ENCODE measurements at regions not wholly inside any gene's neighbourhood (a gene's known extent, or its start where the extent isn't known, plus 50 kb on each side); places are given as distances from the start of the nearest gene placed in this dataset.
"Not testable (repeated sequence)": the region's sequence is repeated elsewhere in the genome, so short reads cannot be mapped to it uniquely, and the experiment has no call there.

DNA sequence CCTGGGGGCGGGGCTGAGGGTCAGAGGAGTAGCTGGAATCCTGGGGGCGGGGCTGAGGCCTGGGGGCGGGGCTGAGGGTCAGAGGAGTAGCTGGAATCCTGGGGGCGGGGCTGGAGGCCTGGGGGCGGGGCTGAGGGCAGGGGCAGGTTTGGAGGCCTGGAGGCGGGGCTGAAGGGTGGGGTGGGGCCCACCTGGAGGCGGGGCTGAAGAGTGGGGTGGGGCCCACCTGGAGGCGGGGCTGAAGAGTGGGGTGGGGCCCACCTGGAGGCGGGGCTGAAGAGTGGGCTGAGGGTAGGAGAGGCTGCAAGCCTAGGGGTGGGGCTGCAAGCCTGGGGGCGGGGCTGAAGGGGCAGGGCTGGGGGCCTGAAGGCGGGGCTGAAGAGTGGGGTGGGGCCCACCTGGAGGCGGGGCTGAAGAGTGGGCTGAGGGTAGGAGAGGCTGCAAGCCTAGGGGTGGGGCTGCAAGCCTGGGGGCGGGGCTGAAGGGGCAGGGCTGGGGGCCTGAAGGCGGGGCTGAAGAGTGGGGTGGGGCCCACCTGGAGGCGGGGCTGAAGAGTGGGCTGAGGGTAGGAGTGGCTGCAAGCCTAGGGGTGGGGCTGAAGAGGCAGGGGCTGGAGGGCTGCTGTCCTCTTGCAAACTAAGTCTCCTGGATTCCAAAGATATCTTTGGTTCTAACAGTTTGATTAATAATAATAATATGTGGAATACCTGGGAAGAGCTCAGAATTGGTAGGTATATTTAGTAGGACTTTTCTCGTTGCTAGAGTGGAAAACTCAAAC, 1329.7 kb downstream of the BRD1 start:
- not testable (repeated sequence) for DNase-seq

DNA sequence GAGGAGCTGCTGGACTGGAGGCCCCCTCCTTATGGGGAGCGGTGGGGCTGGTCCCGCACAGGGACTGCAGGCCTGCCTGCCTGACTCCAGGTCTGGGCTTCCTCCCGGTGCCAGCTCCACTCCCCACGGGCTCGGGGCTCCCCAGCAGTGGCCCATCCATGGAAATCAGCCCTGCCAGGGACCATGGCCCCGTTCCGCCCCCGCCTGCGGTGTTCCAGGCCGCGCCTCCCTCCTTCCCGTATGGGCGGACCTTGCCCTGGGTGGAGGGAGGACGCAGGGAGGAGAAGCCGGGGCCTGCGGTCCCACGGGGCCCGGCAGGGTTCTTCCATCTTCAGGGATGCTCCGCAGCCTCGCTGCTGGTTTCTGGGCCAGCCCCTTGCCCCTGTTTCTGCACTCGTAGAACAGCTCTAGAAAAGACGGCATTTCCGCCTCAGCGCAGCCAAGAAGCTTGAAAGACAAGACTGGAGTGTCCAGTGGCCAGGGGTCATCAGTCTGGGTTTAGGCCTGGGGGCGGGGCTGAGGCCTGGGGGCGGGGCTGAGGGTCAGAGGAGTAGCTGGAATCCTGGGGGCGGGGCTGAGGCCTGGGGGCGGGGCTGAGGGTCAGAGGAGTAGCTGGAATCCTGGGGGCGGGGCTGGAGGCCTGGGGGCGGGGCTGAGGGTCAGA, 1330.6 kb downstream of the BRD1 start:
- DNase-seq, result no peak

DNA sequence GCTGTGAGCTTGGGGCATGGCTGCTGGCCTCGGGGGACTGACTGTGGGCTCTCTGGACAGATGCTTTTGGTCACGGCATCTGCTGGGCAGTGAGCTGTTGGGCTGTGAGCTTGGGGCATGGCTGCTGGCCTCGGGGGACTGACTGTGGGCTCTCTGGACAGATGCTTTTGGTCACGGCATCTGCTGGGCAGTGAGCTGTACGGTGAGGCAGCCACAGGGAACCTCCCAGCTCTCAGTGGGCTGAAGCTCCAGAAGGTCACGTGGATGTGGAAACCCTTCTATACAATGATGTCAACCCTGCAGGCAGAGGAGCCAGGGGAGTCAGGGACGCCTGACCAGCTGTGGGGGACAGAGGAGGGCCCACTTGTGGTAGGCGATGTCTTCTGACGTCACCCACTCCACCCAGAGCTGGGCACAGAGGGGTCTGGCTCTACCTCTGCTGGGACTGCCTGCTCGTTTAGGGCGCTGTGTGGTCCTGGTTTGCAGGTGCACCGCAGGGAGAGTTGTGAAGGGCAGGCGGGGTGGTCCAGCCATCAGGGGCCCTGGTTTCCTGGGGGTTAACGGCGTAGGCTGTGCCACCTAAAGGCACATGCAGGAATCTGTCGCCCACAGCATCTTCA, 1331.3 kb downstream of the BRD1 start:
- no peak for DNase-seq

DNA sequence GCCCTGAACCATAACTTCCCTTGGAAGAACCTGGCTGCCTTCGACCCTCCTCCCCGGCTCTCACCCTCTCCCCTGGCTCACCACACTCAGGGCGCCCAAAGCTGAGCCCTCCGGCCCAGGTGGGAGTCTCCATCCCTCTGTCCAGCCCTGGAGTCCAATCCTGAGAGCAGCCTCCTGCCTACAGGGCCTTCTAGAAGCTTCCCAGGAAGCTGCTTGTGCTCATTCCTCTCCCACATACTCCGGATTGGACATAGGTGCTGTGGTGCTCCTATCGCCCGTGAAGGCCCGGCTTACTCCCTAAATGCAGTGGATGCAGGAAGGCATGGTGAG, 1332.0 kb downstream of the BRD1 start:
- DNase-seq, result no peak

DNA sequence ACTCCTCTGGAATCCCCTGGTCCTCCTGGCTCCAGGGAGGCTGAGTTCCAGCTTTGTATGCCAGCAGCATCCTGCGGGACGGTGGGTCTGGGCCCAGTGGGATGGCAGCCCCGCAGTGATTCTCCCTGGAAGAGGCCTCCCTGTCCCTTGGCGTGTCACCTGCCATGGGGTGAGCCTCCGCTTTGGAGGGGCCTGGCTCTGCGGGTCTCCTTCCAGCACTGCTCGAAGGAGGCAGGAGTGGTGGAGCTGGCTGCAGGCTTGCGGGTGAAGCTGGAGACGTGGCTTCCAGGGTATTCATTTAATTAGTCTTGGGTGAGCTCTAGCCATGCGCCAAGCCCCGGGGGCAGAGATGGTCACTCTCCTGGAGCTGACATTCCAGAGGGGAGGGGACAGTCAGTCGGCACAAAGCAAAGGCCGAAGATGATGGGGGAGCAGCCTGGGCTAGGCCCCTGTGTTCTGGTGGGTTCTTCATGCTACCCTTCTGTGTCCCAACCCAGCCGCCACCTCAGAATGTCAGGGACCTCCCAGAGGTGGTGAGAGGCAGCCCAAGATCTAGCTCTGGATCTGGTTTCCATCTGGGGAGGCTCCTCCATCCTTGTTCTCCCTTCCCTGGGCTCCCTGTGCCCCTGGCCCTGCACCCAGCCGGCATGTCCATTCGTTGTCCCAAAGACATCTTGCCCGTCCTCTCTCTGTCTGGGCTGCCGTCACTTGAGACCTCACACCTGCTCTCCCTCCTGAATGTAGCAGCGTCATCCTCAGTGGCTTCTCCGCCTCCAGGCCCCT, 1332.5 kb downstream of the BRD1 start:
- no peak for DNase-seq

DNA sequence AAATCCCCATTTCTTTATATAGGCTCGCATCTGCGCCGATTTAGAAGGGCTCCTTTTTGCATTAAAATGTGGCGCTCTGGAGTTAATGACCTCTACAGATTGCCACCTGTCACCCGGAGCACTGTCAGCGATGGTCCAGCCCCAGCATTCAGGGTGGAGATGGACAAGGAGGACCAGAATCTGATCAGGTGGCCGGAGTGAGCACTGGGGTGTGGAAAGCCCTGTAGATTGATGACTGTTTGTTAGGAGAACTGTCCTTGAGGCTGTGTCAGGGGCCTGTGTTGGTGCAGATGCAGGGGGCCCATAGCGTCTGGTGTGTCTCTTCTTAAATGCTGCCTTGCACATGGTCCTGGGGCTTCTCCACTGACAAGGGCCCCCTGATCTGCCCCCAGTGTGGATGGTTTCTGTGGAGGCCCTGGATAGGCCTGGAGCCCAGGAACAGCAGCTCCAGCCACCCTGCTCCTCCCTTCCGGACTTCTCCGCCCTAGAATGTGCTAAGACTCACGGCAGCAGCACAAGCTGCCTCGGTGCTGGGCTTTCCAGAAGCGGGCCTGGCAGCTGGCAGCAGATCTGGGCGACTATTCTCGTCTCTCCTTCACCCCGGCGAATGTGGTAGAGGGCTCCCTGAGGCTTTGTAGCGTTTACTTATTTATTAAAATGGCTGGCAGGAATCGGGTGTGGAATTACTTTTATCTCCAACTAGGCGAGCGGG, 1333.3 kb downstream of the BRD1 start:
- DNase-seq, result no peak

DNA sequence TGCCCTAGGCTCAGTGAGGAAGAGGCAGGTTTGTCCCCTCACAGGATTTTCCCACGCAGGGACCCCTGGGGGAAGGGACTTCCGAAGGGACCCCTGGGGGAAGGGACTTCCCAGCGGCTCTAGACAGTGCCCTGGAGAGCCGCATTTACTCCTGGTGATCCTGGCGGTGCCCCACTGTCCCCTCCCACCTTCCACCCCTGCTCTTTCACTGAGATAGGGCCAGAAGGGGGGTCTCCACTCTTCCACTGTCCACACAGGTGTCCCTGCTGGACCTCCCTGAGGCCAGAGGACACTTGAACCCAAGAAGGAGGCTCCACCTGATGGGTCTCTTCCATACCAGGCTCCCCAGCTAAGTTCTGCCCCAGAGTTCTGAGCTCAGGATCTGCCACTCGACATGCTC, 1333.9 kb downstream of the BRD1 start:
- DNase-seq, result no peak

DNA sequence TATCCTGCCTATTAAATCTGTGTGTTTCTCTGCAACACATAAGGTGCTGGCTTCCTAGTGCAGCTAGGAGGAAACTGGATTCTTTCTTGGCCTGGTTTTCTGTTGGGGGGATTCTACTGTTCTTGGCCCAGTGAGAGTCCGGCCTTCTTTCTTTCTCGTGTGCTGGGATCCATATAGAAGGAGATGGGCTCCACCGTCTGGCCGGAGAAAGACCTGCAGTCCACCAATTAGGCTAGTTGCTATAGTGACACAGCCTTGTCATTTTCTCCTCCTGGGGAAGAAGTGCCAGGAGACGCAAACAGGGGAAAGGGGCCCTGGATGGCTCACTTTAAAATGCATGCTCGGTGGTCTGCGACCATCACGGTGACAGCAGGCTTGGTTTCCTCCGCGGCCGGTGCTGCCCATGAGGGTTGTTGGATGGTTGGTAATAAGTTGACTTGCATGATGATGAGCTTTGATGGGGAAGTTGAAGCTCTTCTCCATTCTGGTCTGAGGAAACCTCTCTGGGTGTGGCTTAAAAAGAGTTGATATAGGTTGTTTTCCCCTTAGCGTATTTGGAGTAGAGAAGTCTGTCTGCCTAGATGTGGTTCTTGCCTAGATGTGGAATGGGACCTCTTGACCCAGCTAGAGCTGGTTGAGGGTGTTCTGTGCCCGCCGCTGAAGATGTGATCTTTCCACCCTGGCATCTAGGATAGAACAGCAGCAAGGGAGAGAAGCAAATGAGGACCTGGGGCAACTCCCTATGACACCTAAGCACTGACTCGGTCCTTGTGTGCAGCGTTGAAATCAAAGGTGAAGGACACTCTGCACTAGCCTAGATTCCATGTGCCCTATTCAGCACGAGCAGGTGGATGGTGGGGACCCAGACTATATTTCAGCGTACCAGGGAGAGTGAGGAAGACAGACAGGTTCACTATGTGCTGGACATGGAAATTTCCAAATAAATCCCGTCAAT, 1335.0 kb downstream of the BRD1 start:
- DNase-seq, result peak; percentile 83

DNA sequence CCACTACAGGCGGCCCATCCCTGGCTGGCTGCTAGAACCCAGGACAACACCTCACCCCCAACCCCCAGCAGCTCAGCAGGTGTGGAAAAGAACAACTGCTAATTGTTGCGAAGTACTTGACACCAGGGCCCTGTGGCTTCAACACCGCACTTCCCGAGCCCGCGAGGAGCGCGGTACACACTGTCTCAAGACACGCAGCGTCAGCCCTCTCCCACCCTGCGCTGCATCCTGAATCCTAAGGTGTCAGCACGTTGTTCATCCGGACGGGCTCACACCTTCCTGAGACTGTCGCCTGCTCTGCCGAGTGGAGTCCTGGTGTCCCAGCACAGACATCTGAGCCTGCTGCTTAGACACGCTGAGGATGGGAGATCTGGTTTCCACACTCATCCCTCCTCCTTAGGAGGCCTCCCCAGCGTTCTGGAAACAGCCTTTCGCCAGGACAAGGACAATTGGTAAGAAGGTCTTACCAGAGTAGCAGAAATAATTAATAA, 1336.2 kb downstream of the BRD1 start:
- no peak for DNase-seq

DNA sequence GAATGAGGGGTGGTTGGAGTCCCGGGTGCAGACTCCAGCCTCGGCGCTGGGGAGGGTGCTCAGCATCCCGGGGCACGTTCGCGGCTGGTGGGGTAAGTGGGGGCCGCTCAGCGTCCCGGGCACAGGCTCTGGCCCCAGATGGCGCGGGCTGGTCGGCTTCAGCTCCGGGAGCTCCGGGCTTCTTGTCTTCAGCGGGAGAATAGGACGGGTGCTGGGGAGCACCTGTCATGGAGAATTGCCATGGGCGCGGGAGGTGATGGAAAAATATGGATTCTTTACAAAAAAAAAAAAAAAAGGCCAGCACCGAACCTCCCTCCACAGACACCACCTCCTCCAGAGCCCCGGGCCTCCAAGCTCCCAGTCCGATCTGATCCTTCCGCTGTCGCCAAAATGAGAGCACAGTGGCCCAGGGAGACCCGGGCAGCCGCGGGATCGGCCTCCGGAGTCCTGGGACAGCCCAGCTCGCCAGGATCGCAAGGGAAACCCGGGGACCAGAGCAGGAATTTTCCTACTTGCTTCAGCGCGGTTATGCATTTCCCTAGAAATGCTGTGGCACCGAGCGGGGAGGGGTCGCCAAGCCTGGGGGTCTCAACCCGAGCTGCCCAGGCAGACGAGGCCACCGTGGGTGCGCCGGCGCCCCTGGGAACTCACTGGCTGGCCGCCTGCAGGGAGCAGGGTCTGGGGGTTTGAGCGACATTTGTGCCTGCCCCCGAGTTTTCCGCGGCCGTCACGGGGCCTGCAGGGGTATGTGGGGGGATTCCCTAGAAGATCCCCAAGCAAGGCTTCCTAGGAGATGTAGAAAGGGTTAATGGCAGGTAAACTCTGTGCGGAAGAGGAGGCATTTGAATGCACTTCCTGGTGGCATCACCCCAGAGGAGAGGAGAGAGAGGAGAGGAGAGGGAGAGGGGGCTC, 1336.9 kb downstream of the BRD1 start:
- no peak for DNase-seq

DNA sequence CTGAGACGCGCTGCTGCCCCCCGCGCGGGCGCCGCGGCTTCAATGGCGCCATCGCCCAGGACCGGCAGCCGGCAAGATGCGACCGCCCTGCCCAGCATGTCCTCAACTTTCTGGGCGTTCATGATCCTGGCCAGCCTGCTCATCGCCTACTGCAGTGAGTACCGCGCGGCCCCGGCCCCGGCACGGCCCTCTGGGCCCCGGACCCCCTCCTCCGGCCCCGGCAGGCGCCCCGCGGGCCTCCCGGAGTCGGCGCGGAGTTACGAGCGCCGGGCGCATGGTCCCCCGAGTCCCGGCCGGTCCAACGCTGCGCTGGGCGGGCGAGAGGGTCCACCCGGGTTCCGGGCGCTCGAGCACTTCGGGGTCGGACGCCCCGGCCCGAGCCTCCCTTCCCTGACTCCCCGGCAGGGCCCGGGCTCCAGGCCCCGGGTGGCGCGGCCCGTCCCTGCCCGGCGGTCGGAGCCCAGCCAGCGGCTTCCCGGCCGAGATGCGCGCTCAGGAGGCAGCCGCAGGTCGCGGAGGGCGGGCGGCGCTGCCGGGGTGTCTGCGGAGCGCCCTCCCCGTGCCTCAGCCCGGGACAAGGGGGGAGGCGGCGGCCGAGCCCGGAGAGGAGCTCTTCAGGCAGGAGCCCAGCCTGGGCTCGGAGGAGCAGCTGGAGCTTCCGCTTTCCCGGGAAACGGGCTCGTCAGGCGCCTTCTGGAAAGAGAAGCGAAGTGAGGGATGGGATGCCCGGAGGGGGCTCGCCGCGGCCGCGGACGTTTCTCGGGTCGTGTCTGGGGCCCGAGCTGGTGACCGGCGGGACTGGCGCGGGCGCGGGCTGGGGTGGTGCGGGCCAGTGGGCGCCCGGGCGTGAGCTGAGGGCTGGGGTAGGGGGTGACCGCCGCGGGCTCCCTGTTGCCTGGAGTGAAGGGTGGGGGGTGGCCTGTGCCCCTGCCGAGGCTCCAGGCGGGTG, 1337.8 kb downstream of the BRD1 start:
- no peak for DNase-seq

DNA sequence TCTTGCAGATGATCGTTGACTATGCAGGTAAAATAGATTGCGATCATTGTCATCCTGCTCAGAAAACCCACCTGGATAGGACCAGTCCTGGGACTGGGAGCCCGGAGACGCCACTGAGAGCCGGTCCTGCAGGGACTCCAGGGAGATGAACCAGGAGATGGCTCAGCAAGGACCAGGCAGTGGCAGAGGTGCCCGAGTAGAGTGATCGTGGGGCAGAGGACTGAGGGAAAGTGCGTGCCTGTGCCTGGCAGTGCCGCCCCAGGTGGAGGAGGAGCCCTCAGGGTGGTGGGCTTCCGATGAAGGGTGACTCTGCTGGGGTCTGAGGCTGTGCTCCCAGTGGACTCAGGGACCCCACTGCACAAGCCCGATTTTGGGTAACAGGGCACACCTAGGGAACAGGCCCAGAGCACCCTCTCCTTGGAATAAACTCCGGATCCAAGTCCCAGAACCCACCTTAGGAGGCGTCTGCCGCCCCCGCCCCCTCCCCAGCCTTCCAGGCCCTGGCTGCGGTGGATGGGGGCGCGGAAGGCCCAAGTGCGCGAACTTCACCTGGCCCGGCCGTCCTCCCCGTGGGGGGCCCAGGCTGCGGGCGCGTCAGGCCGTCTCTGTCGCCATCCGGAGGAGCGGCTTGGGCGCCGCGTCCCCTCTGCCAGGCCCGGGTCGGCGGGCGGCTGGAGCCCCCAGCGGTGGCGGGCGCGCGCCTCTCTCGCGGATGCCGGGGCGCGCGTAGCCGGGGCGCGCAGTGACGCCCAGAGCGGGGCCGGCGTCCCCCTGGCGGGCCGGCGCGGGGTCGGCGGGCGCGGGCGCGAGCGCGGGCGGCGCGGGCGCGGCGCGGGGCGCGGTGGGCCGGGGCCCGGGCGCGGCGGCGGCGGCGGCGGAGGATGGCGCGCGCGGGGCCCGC, 1338.8 kb downstream of the BRD1 start:
- DNase-seq, result no peak

DNA sequence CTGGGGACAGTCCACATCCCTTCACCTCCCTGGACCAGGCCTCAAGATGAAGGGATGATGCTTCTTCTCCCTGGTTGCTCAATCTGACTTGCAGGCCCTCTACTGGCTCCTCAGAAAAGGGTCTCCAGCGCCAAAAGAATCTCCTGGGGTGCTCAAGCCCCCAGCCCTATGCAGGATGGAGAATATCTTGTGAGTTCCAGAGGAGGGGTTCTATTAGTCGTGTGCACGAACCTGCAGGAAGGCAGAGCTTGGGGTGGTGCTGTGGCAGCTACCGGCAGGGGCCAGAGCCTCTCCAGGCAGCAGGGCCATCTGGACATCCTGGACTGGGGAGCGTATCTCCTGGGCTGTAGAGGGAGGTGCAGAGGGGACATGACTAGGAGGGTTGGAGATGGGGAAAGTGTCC, 1339.5 kb downstream of the BRD1 start:
- DNase-seq, result no peak

DNA sequence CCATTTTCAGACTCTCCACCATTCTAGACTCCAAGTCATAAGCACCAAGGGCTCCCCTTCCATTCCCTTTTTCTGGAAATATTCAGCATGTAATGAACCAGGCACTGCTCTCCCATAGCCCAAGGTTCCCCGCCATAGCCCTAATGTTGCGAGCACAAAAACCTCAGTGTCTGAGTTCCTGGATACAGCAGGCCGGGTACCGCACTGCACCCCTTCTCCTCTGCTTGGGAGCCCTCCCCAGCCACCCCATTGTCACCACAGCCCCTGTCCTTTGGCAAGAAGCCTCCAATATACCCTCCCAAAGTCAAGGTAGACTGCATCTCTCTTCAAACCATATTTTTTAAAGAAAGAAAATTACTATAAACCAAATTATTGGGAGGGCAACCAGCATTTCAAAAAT, 1341.1 kb downstream of the BRD1 start:
- DNase-seq, result no peak

DNA sequence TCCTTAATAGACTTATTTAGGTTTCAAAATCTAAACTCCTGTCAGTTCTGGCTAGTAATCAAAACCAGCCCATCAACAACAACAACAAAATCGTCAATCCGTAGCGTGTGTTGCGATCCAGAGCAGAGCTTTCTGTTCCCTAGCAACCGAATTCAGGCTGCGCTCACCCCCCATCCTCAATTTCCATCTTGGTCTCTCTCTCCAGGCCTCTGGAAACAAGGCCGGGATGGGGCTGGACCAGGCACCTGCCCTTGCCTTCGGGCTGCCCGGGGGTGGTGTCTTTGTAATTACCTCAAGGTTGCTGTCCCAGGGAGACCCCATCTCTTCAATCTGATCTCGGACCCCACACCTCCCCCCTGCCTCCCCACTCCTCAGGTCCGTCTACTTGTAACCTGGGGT, 1341.5 kb downstream of the BRD1 start:
- DNase-seq, result no peak

DNA sequence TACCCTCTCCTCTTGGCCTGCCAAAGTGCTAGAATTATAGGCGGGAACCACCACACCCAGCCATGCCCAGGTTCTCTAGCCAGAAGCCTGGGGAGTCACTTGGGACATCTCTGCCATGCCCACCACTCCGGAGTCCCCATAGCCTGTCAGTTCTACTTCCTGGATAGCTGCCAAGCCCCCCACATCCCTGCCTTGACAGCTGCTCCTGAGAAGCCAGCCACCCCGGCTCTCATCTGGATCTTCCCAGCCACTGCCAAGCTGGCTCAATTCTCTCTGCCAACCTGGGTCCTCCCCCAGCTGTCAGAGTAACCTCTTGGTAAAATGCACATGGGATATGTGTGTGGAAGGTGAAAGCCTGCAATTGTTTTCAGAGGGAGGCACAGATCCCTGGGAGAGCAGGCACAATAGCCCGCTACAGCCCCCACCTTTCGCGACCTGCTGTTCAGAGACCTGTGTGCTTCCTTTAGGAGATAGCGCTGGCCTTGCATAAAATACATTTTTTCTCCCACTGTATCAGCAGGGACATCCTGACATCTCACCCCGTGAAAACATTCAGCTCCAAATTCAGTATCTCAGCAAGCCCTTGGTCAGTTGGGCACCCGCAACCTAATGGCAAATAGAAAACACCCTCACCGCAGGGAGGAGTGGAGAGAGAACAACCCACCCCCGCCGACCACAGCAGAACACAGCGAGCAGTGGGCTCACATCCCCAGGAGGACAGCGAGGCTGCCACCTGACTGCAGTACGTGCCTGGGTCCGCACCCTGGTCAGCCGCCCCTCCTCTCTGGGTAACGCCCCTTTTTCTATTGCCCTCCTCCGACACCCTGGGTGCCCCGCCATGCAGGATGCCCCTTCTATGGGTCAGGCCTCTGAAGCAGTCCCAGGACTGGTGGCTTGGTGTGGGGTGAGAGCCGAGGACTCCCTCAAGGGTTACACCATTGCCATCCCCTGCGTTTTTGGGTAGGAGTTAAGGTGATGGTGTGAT, 1342.2 kb downstream of the BRD1 start:
- no peak for DNase-seq

Measured in hematopoietic multipotent progenitor cell treated with erythropoietin and hydrocortisone succinate and interleukin-3 and kit ligand, for 4 days (in vitro differentiated cells).